HG03439 (cell line): ENCODE measurements at regions not wholly inside any gene's neighbourhood (a gene's known extent, or its start where the extent isn't known, plus 50 kb on each side); places are given as distances from the start of the nearest gene placed in this dataset.

Experiments
- ATAC-seq: cut with Tn5 transposase; IDR thresholded peaks from one replicate; pipeline ENCODE4 v1.9.1; 2021; ENCODE audit warnings: mild to moderate bottlenecking, moderate library complexity; ENCODE audit not compliant: unreplicated experiment

- ATAC-seq = no peak
Observed at GRCh38 chr1:219113261-219113660, 60.4 kb upstream of the LYPLAL1 start.

GRCh38 chr1:219114014-219114413 is 59.7 kb upstream of the LYPLAL1 start:
- no peak for ATAC-seq

GRCh38 chr1:219119839-219120238 is 53.8 kb upstream of the LYPLAL1 start:
- no peak for ATAC-seq

- ATAC-seq = no peak
Observed at GRCh38 chr1:219120624-219121544, 52.8 kb upstream of the LYPLAL1 start.

GRCh38 chr1:219121679-219122078 is 52.0 kb upstream of the LYPLAL1 start:
- ATAC-seq = no peak

- no peak for ATAC-seq
Observed at GRCh38 chr1:219123036-219123435, 50.6 kb upstream of the LYPLAL1 start.
